H1 (cell line): ENCODE measurements at regions not wholly inside any gene's neighbourhood (a gene's known extent, or its start where the extent isn't known, plus 50 kb on each side); places are given as distances from the start of the nearest gene placed in this dataset.

Experiments used
- ASH2L ChIP-seq: fragments of 200-600, 300-600 bp; sonication (generic); IDR thresholded peaks from one replicate; pipeline ENCODE4 v1.7.1; 2017; ENCODE audit warnings: low read length
- CEBPB ChIP-seq: IDR thresholded peaks from 2 replicates; pipeline ENCODE4 v1.6.1; 2012; ENCODE audit warnings: low read depth, low read length
- GTF2F1 ChIP-seq: IDR thresholded peaks from 2 replicates; pipeline ENCODE4 v1.6.1; 2012; ENCODE audit warnings: low read depth, low read length, improper control_type of control experiment, borderline replicate concordance
- HDAC6 ChIP-seq: IDR thresholded peaks from one replicate; pipeline ENCODE4 v1.7.1; 2012; ENCODE audit warnings: low read depth, mild to moderate bottlenecking, inconsistent platforms, low read length, moderate library complexity
- POLR2A ChIP-seq, 2 experiments: IDR thresholded peaks; 1 replicate in 1 of 2; 2 replicates in 1 of 2; pipeline ENCODE4 v1.6.1; 2011; ENCODE audit warnings: low read depth in 2 of 2, low read length in 2 of 2, mild to moderate bottlenecking in 2 of 2; ENCODE audit errors: control extremely low read depth in 1 of 2
- SIN3A ChIP-seq, 2 experiments: IDR thresholded peaks in 1 of 2; conservative IDR thresholded peaks in 1 of 2; 2 replicates each; pipeline ENCODE4 v1.6.1; 2011 to 2012; ENCODE audit warnings: low read length in 2 of 2, improper control_type of control experiment in 1 of 2, low read depth in 1 of 2, mild to moderate bottlenecking in 1 of 2
- SP2 ChIP-seq: IDR thresholded peaks from 2 replicates; pipeline ENCODE4 v1.6.1; 2012; ENCODE audit warnings: mild to moderate bottlenecking, low read length, inconsistent platforms
- SP4 ChIP-seq: IDR thresholded peaks from 2 replicates; pipeline ENCODE4 v1.6.1; 2012; ENCODE audit warnings: low read length, inconsistent platforms
- TF ChIP-seq, protein P1 (sequence below), 3 experiments: IDR thresholded peaks; 1 replicate in 2 of 3; 2 replicates in 1 of 3; pipeline versions ENCODE4 v1.5.1 to v1.6.1; 2011; ENCODE audit warnings: low read length in 3 of 3, mild to moderate bottlenecking in 3 of 3, inconsistent platforms in 2 of 3, low read depth in 1 of 3, moderate library complexity in 1 of 3; ENCODE audit not compliant: insufficient read depth in 1 of 3; ENCODE audit errors: control extremely low read depth in 1 of 3

DNA sequence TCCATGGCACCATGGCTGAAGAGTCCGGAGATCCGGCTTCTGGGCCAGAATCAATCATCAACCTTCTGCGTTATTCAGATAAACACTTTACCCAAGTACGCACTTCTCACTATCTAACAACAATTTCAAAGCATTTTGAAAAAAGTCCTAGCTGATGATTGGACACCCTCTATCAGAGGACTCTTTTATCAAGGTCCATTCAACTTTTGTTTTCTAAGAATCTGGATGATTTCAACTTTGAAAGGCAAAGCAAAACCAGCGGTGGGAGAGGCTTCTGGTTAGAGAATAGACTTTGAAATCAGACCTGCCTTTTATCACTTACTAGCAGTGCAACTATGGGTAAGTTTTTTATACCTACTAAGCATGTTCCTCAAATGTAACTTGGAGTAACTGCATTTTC lies 293.6 kb upstream of the TNP1 start:
- TF ChIP-seq SP2 (no peak), POLR2A (IDR thresholded peaks at IDR 0.05; ENCODE audit: control extremely low read depth in 1 of 2, low read depth in 2 of 2, low read length in 2 of 2) (no peak), CEBPB (no peak), ASH2L (no peak), SIN3A (conservative IDR thresholded peaks at IDR 0.05 in 1 of 2, IDR thresholded peaks at IDR 0.05 in 1 of 2; ENCODE audit: low read depth in 1 of 2, low read length in 2 of 2) (no peak), HDAC6 (no peak), GTF2F1 (no peak), SP4 (no peak)
- TF ChIP-seq, protein P1, sequence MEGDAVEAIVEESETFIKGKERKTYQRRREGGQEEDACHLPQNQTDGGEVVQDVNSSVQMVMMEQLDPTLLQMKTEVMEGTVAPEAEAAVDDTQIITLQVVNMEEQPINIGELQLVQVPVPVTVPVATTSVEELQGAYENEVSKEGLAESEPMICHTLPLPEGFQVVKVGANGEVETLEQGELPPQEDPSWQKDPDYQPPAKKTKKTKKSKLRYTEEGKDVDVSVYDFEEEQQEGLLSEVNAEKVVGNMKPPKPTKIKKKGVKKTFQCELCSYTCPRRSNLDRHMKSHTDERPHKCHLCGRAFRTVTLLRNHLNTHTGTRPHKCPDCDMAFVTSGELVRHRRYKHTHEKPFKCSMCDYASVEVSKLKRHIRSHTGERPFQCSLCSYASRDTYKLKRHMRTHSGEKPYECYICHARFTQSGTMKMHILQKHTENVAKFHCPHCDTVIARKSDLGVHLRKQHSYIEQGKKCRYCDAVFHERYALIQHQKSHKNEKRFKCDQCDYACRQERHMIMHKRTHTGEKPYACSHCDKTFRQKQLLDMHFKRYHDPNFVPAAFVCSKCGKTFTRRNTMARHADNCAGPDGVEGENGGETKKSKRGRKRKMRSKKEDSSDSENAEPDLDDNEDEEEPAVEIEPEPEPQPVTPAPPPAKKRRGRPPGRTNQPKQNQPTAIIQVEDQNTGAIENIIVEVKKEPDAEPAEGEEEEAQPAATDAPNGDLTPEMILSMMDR (IDR thresholded peaks at IDR 0.05; ENCODE audit: control extremely low read depth in 1 of 3, insufficient read depth in 1 of 3, low read depth in 1 of 3, low read length in 3 of 3): no peak
